ENCODE measurements at regions not wholly inside any gene's neighbourhood (a gene's known extent, or its start where the extent isn't known, plus 50 kb on each side); places are given as distances from the start of the nearest gene placed in this dataset.

DNA sequence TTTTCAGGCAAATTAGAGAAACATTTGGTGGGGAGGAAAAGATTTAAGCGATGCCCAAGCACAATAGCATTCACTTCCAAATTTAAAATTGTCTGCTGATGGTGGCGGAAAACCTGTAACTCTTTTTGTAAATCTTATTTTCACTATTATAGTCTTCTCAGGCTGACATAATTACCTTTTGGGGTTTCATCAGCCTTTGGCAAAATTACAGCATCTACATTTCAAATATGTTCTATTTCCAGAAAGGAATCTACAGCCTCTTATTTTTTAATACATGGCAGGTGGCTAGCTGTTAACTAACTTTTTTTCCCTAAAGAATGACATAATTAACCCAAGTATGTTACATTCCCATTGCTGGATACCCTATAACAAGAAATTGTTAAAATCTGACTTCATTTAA is 391.5 kb upstream of the CCDC54 start:
- TF ChIP-seq EZH2phosphoT487 (IDR thresholded peaks at IDR 0.05; ENCODE audit: low read depth, severe bottlenecking, unreplicated experiment), result no peak
- TF ChIP-seq, protein P1, sequence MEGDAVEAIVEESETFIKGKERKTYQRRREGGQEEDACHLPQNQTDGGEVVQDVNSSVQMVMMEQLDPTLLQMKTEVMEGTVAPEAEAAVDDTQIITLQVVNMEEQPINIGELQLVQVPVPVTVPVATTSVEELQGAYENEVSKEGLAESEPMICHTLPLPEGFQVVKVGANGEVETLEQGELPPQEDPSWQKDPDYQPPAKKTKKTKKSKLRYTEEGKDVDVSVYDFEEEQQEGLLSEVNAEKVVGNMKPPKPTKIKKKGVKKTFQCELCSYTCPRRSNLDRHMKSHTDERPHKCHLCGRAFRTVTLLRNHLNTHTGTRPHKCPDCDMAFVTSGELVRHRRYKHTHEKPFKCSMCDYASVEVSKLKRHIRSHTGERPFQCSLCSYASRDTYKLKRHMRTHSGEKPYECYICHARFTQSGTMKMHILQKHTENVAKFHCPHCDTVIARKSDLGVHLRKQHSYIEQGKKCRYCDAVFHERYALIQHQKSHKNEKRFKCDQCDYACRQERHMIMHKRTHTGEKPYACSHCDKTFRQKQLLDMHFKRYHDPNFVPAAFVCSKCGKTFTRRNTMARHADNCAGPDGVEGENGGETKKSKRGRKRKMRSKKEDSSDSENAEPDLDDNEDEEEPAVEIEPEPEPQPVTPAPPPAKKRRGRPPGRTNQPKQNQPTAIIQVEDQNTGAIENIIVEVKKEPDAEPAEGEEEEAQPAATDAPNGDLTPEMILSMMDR (IDR thresholded peaks at IDR 0.05; ENCODE audit: poor library complexity), result no peak
